ENCODE measurements at regions not wholly inside any gene's neighbourhood (a gene's known extent, or its start where the extent isn't known, plus 50 kb on each side); places are given as distances from the start of the nearest gene placed in this dataset.
A peak's percentile ranks its signal among the peaks of the same experiment; 100 is the strongest.

- peak; percentile 41; the same call in 1 of the 2 replicates for TF ChIP-seq SMAD4 (CRISPR knock-in tag; conservative IDR thresholded peaks at IDR 0.05)
- TF ChIP-seq ARID1B (IDR thresholded peaks at IDR 0.05) = peak; percentile 76
- TF ChIP-seq TCF3 (CRISPR knock-in tag; IDR thresholded peaks at IDR 0.05) = peak; percentile 64
- no peak for TF ChIP-seq ZNF764 (CRISPR knock-in tag; IDR thresholded peaks at IDR 0.05; ENCODE audit: low read depth)
- peak; percentile 74 for TF ChIP-seq CBFA2T3 (IDR thresholded peaks at IDR 0.05)
- TF ChIP-seq RFX5 (IDR thresholded peaks at IDR 0.05; ENCODE audit: low read depth, low read length) = no peak
- TF ChIP-seq DACH1 (IDR thresholded peaks at IDR 0.05; ENCODE audit: partially characterized antibody) = peak; percentile 21
- TF ChIP-seq ZNF766 (CRISPR knock-in tag; conservative IDR thresholded peaks at IDR 0.05) = 0 out of 2 replicates have a peak, but pooled peaks have one; percentile 32
- peak; percentile 61 for TF ChIP-seq CCNT2 (IDR thresholded peaks at IDR 0.05; ENCODE audit: borderline replicate concordance, extremely low read depth, insufficient read length, low read depth, low read length)
- 0 out of 2 replicates have a peak, but pooled peaks have one; percentile 10 for TF ChIP-seq MYC (IDR thresholded peaks at IDR 0.05; ENCODE audit: low read depth, low read length)
- TF ChIP-seq MYC (CRISPR knock-in tag; IDR thresholded peaks at IDR 0.05; ENCODE audit: borderline replicate concordance, low read depth) = no peak
- TF ChIP-seq MTA2 (IDR thresholded peaks at IDR 0.05; ENCODE audit: low read depth) = peak; percentile 33; the same call in 1 of the 2 replicates
- peak; percentile 67 for TF ChIP-seq ZBTB40 (IDR thresholded peaks at IDR 0.05)
- TF ChIP-seq ZBTB40 (CRISPR knock-in tag; IDR thresholded peaks at IDR 0.05) = no peak
- peak; percentile 49; the same call in 1 of the 2 replicates for TF ChIP-seq TAL1 (IDR thresholded peaks at IDR 0.05)
- TF ChIP-seq NFE2 (IDR thresholded peaks at IDR 0.05; ENCODE audit: low read depth) = 0 out of 2 replicates have a peak, but pooled peaks have one; percentile 9
- peak in 1 of 2 experiments; percentile 64; a peak in 2 of 4 replicates for TF ChIP-seq TBL1XR1 (IDR thresholded peaks at IDR 0.05; ENCODE audit: low read length in 2 of 2)
These were observed 448.3 kb downstream of the PCNX1 start (continued) for GRCh38 chr14:71355324-71356201.

Measured in K562 (cell line).